NB4 (cell line): ENCODE measurements at regions not wholly inside any gene's neighbourhood (a gene's known extent, or its start where the extent isn't known, plus 50 kb on each side); places are given as distances from the start of the nearest gene placed in this dataset.

ENCODE experiments used
- DNase-seq: peaks from one replicate; pipeline ENCODE4 v3.0.0; 2010; ENCODE audit warnings: low read depth
- H3K4me3 ChIP-seq: one replicate; pipeline ENCODE4 v1.5.1; 2011; ENCODE audit warnings: mild to moderate bottlenecking, low read depth, low read length, moderate library complexity
- MYC ChIP-seq: IDR thresholded peaks from 2 replicates; pipeline ENCODE4 v1.6.1; 2011; ENCODE audit warnings: low read depth, low read length
- POLR2A ChIP-seq: IDR thresholded peaks from 2 replicates; pipeline ENCODE4 v1.6.1; 2011; ENCODE audit warnings: mild to moderate bottlenecking; ENCODE audit not compliant: insufficient read length; ENCODE audit errors: extremely low read depth
- TF ChIP-seq, protein P1 (sequence below): IDR thresholded peaks from one replicate; pipeline ENCODE4 v1.5.1; 2012; ENCODE audit warnings: low read depth, low read length
- TF ChIP-seq, protein P2 (sequence below): IDR thresholded peaks from 2 replicates; pipeline ENCODE4 v1.6.1; 2011; ENCODE audit warnings: low read depth, low read length

DNA sequence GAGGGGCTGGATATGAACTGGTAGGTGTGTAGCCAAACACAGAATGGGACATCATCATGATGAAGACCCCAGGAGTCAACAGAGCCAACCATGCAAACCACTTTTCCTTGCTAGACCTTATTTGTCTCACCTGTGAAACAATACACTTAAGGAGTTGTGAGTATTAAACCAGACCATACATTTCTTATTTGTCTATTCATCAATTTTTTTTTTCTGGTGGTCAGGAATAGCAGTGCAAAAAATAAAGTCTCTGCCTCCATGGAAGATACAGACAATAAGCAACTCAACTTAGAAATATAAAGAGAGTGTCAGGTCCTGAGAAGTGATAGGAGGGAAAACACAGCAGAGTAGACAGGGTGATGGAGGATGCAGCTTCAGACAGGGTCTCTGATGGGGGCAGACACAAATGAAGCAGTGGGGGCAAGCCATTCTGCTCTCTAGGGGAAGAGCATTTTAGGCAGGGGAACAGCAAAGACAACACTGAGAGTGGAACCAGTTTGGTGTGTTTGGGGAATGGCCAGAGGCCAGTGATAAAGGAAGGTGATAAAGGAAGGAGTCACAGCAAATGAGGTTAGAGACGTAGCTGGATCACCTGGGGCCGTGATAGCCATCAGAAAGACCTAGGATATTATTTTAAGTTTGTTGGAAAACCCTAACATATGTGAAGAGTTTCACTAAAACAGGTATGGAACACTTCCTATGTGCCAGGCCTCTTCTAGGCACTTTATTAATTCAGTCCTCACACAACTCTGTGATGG lies 256.2 kb downstream of the MAN2A1 start:
- TF ChIP-seq, protein P1, sequence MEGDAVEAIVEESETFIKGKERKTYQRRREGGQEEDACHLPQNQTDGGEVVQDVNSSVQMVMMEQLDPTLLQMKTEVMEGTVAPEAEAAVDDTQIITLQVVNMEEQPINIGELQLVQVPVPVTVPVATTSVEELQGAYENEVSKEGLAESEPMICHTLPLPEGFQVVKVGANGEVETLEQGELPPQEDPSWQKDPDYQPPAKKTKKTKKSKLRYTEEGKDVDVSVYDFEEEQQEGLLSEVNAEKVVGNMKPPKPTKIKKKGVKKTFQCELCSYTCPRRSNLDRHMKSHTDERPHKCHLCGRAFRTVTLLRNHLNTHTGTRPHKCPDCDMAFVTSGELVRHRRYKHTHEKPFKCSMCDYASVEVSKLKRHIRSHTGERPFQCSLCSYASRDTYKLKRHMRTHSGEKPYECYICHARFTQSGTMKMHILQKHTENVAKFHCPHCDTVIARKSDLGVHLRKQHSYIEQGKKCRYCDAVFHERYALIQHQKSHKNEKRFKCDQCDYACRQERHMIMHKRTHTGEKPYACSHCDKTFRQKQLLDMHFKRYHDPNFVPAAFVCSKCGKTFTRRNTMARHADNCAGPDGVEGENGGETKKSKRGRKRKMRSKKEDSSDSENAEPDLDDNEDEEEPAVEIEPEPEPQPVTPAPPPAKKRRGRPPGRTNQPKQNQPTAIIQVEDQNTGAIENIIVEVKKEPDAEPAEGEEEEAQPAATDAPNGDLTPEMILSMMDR = no peak
- TF ChIP-seq POLR2A = no peak
- TF ChIP-seq MYC = no peak
- TF ChIP-seq, protein P2, sequence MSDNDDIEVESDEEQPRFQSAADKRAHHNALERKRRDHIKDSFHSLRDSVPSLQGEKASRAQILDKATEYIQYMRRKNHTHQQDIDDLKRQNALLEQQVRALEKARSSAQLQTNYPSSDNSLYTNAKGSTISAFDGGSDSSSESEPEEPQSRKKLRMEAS = no peak
- DNase-seq = no peak
- H3K4me3 ChIP-seq = no peak overlapping the region

DNA sequence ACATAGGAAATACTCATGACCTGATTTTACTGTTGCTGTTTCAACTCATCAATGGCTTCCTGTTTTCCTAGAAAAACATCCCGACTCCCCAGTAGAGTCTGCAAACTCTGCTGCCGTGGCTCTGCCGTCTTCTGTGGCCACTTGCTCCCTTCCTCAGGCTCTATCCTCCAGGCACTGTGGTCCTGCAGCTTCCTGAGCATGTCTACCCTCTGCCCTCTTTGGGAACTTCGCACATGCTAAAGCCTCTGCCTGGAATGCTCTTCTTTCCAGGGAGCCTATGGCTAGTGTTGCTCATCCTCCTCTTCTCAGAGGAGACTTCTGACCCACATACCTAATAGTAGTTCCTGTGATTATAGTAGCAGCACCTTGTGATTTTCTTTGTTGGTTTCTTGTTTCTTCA lies 256.9 kb downstream of the MAN2A1 start:
- no peak for DNase-seq
- TF ChIP-seq, protein P2 = no peak
- TF ChIP-seq POLR2A (no peak), MYC (no peak)
- TF ChIP-seq, protein P1 = no peak
- no peak overlapping the region for H3K4me3 ChIP-seq

DNA sequence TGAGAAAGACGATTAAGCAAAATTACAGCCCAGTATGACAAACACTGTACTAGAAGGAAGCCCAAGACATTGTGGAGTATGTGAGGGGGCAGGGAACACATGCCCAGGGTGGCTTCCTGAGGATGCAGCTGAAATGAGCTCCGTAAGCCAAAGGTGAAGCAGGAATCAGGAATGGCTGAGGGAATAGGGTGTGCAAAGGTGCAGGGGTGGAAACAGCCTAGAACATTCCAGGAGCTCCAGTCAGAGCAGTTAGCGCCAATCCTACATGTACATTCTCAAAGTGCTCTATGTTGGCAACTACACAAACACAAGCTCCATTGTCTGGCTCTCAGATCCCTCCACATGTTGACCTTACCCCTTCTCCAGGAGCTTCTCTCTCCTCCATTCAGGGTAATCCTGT lies 257.9 kb downstream of the MAN2A1 start:
- no peak for DNase-seq
- TF ChIP-seq, protein P1 = no peak
- TF ChIP-seq MYC (no peak), POLR2A (no peak)
- TF ChIP-seq, protein P2 = no peak
- no peak overlapping the region for H3K4me3 ChIP-seq

DNA sequence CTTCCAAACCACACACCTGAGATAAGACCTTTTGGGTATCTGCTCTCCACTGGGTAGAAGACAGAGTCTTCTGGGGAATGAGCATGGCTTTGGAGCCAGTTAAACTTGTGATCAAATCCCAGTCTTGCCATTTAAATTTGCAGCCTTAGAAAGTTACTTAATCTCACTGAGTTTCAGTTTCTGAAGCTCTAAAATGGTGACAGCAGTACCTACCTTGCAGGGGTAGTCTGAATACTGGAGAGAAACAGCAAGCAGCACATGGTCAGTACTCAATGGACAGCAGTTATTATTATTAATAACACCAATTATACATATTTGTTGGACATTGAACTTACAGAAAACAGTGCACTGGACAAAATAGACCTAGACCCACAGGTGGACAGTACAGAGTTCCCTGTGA lies 260.9 kb downstream of the MAN2A1 start:
- no peak for DNase-seq
- H3K4me3 ChIP-seq = no peak overlapping the region
- TF ChIP-seq, protein P2 = no peak
- TF ChIP-seq POLR2A (no peak), MYC (no peak)
- TF ChIP-seq, protein P1 = no peak

DNA sequence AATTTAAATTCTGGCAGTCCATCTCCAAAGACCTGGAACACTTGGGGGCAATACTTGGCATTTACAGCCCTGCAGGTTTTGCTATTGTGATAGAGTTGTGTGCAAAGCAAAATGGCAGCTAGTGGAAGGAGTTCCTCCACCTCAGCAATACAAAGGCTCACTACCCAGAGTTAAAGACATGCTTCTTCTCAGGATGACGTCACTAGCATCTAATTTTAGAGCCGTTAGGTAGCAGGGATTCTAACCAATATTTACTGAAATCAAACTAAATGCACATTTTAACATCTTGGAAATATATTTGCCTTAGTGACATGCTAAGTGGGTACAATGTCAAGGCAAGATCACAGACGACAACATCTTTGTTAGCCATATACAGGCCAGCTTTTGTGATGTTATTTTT lies 261.6 kb downstream of the MAN2A1 start:
- TF ChIP-seq MYC (no peak), POLR2A (no peak)
- TF ChIP-seq, protein P1 = no peak
- TF ChIP-seq, protein P2 = no peak
- H3K4me3 ChIP-seq = no peak overlapping the region
- DNase-seq = no peak
